SK-N-SH (cell line): ENCODE measurements at regions not wholly inside any gene's neighbourhood (a gene's known extent, or its start where the extent isn't known, plus 50 kb on each side); places are given as distances from the start of the nearest gene placed in this dataset.

ENCODE experiments used
- CTCF ChIA-PET: fragments of 300-600, 350-600 bp; formaldehyde crosslinking; extraction: SDS; loops from one replicate; lab custom pipeline; 2021; lab: Yijun Ruan, JAX
- POLR2A ChIA-PET: fragments of 350-600 bp; sonication (Branson Sonifier 250); formaldehyde crosslinking; extraction: SDS; loops from one replicate; lab custom pipeline; 2020; ENCODE audit warnings: antibody characterized with exemption, inconsistent platforms; lab: Yijun Ruan, JAX
- DNase-seq: peaks from one replicate; pipeline ENCODE4 v3.0.0; 2012
- H2AFZ ChIP-seq: fragments of 200-600 bp; sonication (generic); 2 replicates; pipeline ENCODE4 v1.8.1; 2016; ENCODE audit warnings: antibody characterized with exemption, mild to moderate bottlenecking, low read depth
- H3F3A ChIP-seq: fragments of 200-600 bp; sonication (generic); replicated peaks from 2 replicates; pipeline ENCODE3; 2016; ENCODE audit warnings: antibody characterized with exemption, mild to moderate bottlenecking; ENCODE audit not compliant: insufficient read depth
- H3K27ac ChIP-seq, 2 experiments: fragments of 200-500 bp in 1 of 2; fragments of 200-600 bp in 1 of 2; sonication (Bioruptor generic) in 1 of 2; sonication (generic), shearing (Covaris generic) in 1 of 2; 2 replicates each; pipeline versions ENCODE4 v1.5.1 to v1.6.1; 2014 to 2016; ENCODE audit warnings: low read depth in 2 of 2, inconsistent platforms in 1 of 2, low read length in 1 of 2, mild to moderate bottlenecking in 1 of 2, mixed read lengths in 1 of 2
- H3K27me3 ChIP-seq: fragments of 200-600 bp; sonication (generic), shearing (Covaris generic); 2 replicates; pipeline ENCODE4 v1.6.1; 2016; ENCODE audit warnings: mixed run types; ENCODE audit not compliant: insufficient read depth
- H3K36me3 ChIP-seq, 2 experiments: fragments of 200-500 bp in 1 of 2; fragments of 200-600 bp in 1 of 2; sonication (Bioruptor generic) in 1 of 2; sonication (generic) in 1 of 2; replicated peaks in 1 of 2; 2 replicates each; pipeline versions ENCODE3 to v1.5.1; 2014 to 2016; ENCODE audit warnings: low read length in 1 of 2, mild to moderate bottlenecking in 1 of 2; ENCODE audit not compliant: insufficient read depth in 2 of 2, control insufficient read depth in 1 of 2
- H3K4me1 ChIP-seq, 2 experiments: fragments of 200-500 bp in 1 of 2; fragments of 200-600 bp in 1 of 2; sonication (Bioruptor generic) in 1 of 2; sonication (generic), shearing (Covaris generic) in 1 of 2; 2 replicates each; pipeline versions ENCODE4 v1.5.1 to v1.6.1; 2014 to 2016; ENCODE audit warnings: low read depth in 1 of 2, low read length in 1 of 2, mixed run types in 1 of 2; ENCODE audit not compliant: insufficient read depth in 2 of 2, control insufficient read depth in 1 of 2
- H3K4me2 ChIP-seq: fragments of 200-600 bp; sonication (generic), shearing (Covaris generic); 2 replicates; pipeline ENCODE4 v1.6.1; 2017; ENCODE audit warnings: mixed run types
- H3K4me3 ChIP-seq, 2 experiments: fragments of 200-500 bp in 1 of 2; fragments of 200-600 bp in 1 of 2; sonication (Bioruptor generic) in 1 of 2; sonication (generic), shearing (Covaris generic) in 1 of 2; 2 replicates each; pipeline versions ENCODE4 v1.5.1 to v1.8.1; 2014 to 2016; ENCODE audit warnings: low read depth in 2 of 2, inconsistent platforms in 1 of 2, low read length in 1 of 2, mild to moderate bottlenecking in 1 of 2, mixed read lengths in 1 of 2, moderate library complexity in 1 of 2
- H3K79me2 ChIP-seq: fragments of 200-600 bp; sonication (generic); 2 replicates; pipeline ENCODE4 v1.8.1; 2017; ENCODE audit warnings: mild to moderate bottlenecking; ENCODE audit not compliant: insufficient read depth
- H3K9ac ChIP-seq: fragments of 200-600 bp; sonication (generic); 2 replicates; pipeline ENCODE4 v1.6.1; 2017; ENCODE audit warnings: mixed run types
- H3K9me2 ChIP-seq: fragments of 200-600 bp; sonication (generic); 2 replicates; pipeline ENCODE4 v1.6.1; 2017; ENCODE audit warnings: mixed run types
- H3K9me3 ChIP-seq: fragments of 200-600 bp; sonication (generic); 2 replicates; pipeline ENCODE4 v1.6.1; 2017; ENCODE audit warnings: mixed run types, mild to moderate bottlenecking, moderate library complexity
- H4K20me1 ChIP-seq: fragments of 200-600 bp; sonication (generic); 2 replicates; pipeline ENCODE4 v1.6.1; 2017; ENCODE audit warnings: mild to moderate bottlenecking, mixed run types; ENCODE audit not compliant: insufficient read depth
- CHD2 ChIP-seq: fragments of 150-350 bp; IDR thresholded peaks from 2 replicates; pipeline ENCODE4 v1.6.1; 2018; ENCODE audit warnings: low read length; ENCODE audit not compliant: partially characterized antibody
- CTCF ChIP-seq: fragments of 200-600 bp; sonication (generic); IDR thresholded peaks from 2 replicates; pipeline ENCODE4 v1.6.1; 2017; ENCODE audit warnings: antibody characterized with exemption, mild to moderate bottlenecking, moderate library complexity
- ELF1 ChIP-seq: IDR thresholded peaks from 2 replicates; pipeline ENCODE4 v1.4.0; 2012
- EP300 ChIP-seq, 2 experiments: IDR thresholded peaks; 2 replicates each; pipeline versions ENCODE4 v1.4.0 to v1.6.1; 2012; ENCODE audit warnings: borderline replicate concordance in 1 of 2, low read depth in 1 of 2, low read length in 1 of 2
- EZH2phosphoT487 ChIP-seq: fragments of 200-600 bp; sonication (generic); IDR thresholded peaks from 2 replicates; pipeline ENCODE4 v1.6.1; 2017; ENCODE audit warnings: low read depth, mixed run types, mild to moderate bottlenecking, antibody characterized with exemption, moderate library complexity, borderline replicate concordance
- FOSL2 ChIP-seq: IDR thresholded peaks from 2 replicates; pipeline ENCODE4 v1.4.0; 2012; ENCODE audit warnings: low read depth, mild to moderate bottlenecking, moderate library complexity, borderline replicate concordance
- FOXJ3 ChIP-seq: sonication (generic); formaldehyde crosslinking; IDR thresholded peaks from 2 replicates; pipeline ENCODE4 v1.5.1; 2020; ENCODE audit warnings: mild to moderate bottlenecking, missing genetic modification reagents
- FOXM1 ChIP-seq: IDR thresholded peaks from 2 replicates; pipeline ENCODE4 v1.4.0; 2012; ENCODE audit warnings: low read depth, mild to moderate bottlenecking
- GABPA ChIP-seq: IDR thresholded peaks from 2 replicates; pipeline ENCODE4 v1.4.0; 2012; ENCODE audit warnings: low read depth, mild to moderate bottlenecking
- GATA2 ChIP-seq: sonication (generic); formaldehyde crosslinking; IDR thresholded peaks from 2 replicates; pipeline ENCODE4 v1.5.0; 2020; ENCODE audit warnings: mild to moderate bottlenecking, missing genetic modification reagents
- JUND ChIP-seq: IDR thresholded peaks from 2 replicates; pipeline ENCODE4 v1.4.0; 2012
- MAX ChIP-seq: IDR thresholded peaks from 2 replicates; pipeline ENCODE4 v1.4.0; 2012; ENCODE audit warnings: low read depth
- MEF2A ChIP-seq: IDR thresholded peaks from 2 replicates; pipeline ENCODE4 v1.4.0; 2012; ENCODE audit warnings: low read depth, borderline replicate concordance
- MXI1 ChIP-seq: IDR thresholded peaks from 2 replicates; pipeline ENCODE4 v1.6.1; 2012; ENCODE audit warnings: mild to moderate bottlenecking, low read depth, low read length, improper control_type of control experiment
- NRF1 ChIP-seq: IDR thresholded peaks from 2 replicates; pipeline ENCODE4 v1.6.1; 2012; ENCODE audit warnings: low read depth, mild to moderate bottlenecking, low read length
- PBX3 ChIP-seq: IDR thresholded peaks from 2 replicates; pipeline ENCODE4; 2012
- RAD21 ChIP-seq: IDR thresholded peaks from 2 replicates; pipeline ENCODE4 v1.6.1; 2012; ENCODE audit warnings: mild to moderate bottlenecking, low read length
- RCOR1 ChIP-seq: fragments of 150-350 bp; IDR thresholded peaks from 2 replicates; pipeline ENCODE4 v1.6.1; 2017; ENCODE audit warnings: antibody characterized with exemption, low read length
- RFX5 ChIP-seq: IDR thresholded peaks from 2 replicates; pipeline ENCODE4 v1.6.1; 2012; ENCODE audit warnings: mild to moderate bottlenecking, improper control_type of control experiment, low read length
- RXRA ChIP-seq: IDR thresholded peaks from 2 replicates; pipeline ENCODE4 v1.4.0; 2012; ENCODE audit warnings: low read depth, mild to moderate bottlenecking, borderline replicate concordance
- SMC3 ChIP-seq: IDR thresholded peaks from 2 replicates; pipeline ENCODE4 v1.6.1; 2012; ENCODE audit warnings: low read depth, low read length, improper control_type of control experiment
- TAF1 ChIP-seq: IDR thresholded peaks from 2 replicates; pipeline ENCODE4 v1.6.1; 2012; ENCODE audit warnings: low read depth, mild to moderate bottlenecking, low read length, moderate library complexity, borderline replicate concordance
- WGBS: methylation state at CpG from one replicate; pipeline ENCODE4 v1.1.6; 2017; ENCODE audit warnings: low lambda C conversion rate; 5-methylcytosine and 5-hydroxymethylcytosine counted together

GRCh38 chr4:17301266-17301665 is 210.6 kb downstream of the QDPR start:
- TF ChIP-seq MAX: no peak
- no peak for TF ChIP-seq CHD2
- no peak for TF ChIP-seq RAD21
- no peak for TF ChIP-seq TAF1
- TF ChIP-seq MEF2A: no peak
- no peak for TF ChIP-seq FOXJ3 (CRISPR knock-in tag)
- no peak for TF ChIP-seq MXI1
- TF ChIP-seq FOSL2: no peak
- no peak for TF ChIP-seq GABPA
- no peak for TF ChIP-seq RCOR1
- TF ChIP-seq GATA2 (CRISPR knock-in tag): no peak
- no peak for TF ChIP-seq JUND
- TF ChIP-seq ELF1: no peak
- no peak for TF ChIP-seq NRF1
- Histone ChIP-seq H4K20me1 (no peaks in the 10 kb centered on the region), H2AFZ (no peak overlapping the region), H3K9me2 (no peaks in the 10 kb centered on the region), H3K27ac (no peak overlapping the region), H3K27me3 (no peaks in the 10 kb centered on the region), H3K79me2 (no peaks in the 10 kb centered on the region), H3K9me3 (no peaks in the 10 kb centered on the region), H3K4me3 (no peak overlapping the region), H3K4me2 (no peak overlapping the region), H3F3A (no peaks in the 10 kb centered on the region), H3K4me1 (no peaks in the 10 kb centered on the region; a peak in 1 of 4 replicates), H3K36me3 (no peaks in the 10 kb centered on the region), H3K9ac (no peak overlapping the region)
- ChIA-PET POLR2A (no interaction called here), CTCF (no interaction called here)
- WGBS: 59% methylated on average over 1 of the region's 1 CpG
- DNase-seq: no peak

GRCh38 chr4:17296921-17297890 is 214.7 kb downstream of the QDPR start:
- WGBS: 61% methylated on average over 8 of the region's 8 CpGs
- CTCF ChIA-PET: interaction anchor here (0.6 to 1.7 kb wide), 2 partner anchors 27 to 1535 kb away, joined by 3 to 6 read pairs; no protein-coding TSS in a partner anchor
- H3K27ac ChIP-seq: no peak overlapping the region
- TF ChIP-seq RXRA (no peak), RFX5 (no peak), CTCF (no peak), EZH2phosphoT487 (no peak), FOXM1 (no peak), GATA2 (CRISPR knock-in tag) (no peak), ELF1 (no peak), SMC3 (no peak), PBX3 (no peak), EP300 (IDR thresholded peaks at IDR 0.05; ENCODE audit: borderline replicate concordance in 1 of 2, low read depth in 1 of 2, low read length in 1 of 2) (no peak), TAF1 (no peak), FOSL2 (no peak)

More at GRCh38 chr4:17296921-17297890, 214.7 kb downstream of the QDPR start:
- Histone ChIP-seq H3K4me2 (no peak overlapping the region), H4K20me1 (no peaks in the 10 kb centered on the region), H3K9ac (no peak overlapping the region), H3K79me2 (no peaks in the 10 kb centered on the region), H3K4me3 (no peak overlapping the region), H3F3A (no peaks in the 10 kb centered on the region), H3K36me3 (no peaks in the 10 kb centered on the region), H3K4me1 (no peaks in the 10 kb centered on the region; a peak in 1 of 4 replicates), H3K9me2 (no peaks in the 10 kb centered on the region), H3K9me3 (no peaks in the 10 kb centered on the region), H2AFZ (no peak overlapping the region), H3K27me3 (no peaks in the 10 kb centered on the region)
- POLR2A ChIA-PET: no interaction called here
- DNase-seq: no peak
